GM19463 (cell line): ENCODE measurements at regions not wholly inside any gene's neighbourhood (a gene's known extent, or its start where the extent isn't known, plus 50 kb on each side); places are given as distances from the start of the nearest gene placed in this dataset.

Experiments
- ATAC-seq: cut with Tn5 transposase; IDR thresholded peaks from one replicate; pipeline ENCODE4 v1.9.1; 2021; ENCODE audit warnings: mild to moderate bottlenecking, moderate library complexity; ENCODE audit not compliant: unreplicated experiment

DNA sequence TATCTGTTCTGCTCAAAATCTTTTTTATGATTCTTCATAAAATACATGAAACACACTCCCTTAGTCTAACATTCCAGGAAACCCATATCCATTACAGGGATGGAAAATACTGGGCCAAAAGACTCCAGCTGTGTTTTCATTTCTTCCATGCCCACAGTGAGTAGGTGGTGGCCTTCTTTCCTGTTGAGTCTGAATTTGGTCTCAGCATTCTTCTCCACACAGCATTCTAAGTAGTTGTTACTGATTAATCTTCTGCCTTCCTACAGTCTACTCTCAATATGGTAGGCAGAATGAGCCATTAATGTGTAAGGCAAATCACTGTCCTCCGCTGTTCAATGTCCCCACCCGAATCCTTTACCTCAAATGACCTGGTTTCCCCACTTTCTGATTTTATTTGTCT is 370.6 kb upstream of the RPS6KA3 start:
- ATAC-seq, result no peak

DNA sequence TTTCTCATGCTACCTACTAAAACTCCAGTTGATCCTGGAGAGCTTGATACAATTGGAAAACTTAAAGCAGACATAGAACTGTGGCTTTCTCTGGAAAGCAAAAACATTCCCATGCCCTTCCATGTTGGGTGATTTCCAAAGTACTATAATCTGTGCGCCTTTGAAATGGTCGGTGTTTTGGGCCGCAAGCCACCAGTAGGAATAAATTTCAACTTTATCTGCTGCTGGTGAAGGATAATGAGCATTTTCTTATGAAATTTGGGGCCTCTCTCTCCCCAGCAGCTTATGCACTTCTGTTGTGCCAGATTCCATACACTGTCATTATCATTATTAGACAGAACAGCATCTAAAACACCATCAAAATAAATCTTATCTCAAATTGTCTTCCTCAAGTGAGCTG is 366.7 kb upstream of the RPS6KA3 start:
- no peak for ATAC-seq

DNA sequence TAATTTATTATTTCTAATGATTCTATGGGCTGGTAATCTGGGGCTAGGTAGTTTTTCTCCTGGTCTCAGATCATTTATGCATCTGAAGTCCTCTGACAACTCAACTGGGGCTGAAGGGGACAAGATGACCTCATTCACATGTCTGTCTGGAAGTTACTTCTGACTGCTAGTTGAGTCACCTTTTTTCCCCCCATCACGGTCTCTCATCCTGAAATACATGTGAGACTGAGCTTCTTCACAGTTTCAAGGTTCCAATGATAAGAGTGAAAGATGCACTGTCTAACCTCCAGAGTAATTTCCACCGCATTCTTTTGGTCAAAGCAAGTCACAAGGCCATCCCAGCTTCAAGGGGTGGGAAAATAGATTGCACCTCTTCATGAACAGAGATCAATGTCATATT is 356.7 kb upstream of the RPS6KA3 start:
- no peak for ATAC-seq

DNA sequence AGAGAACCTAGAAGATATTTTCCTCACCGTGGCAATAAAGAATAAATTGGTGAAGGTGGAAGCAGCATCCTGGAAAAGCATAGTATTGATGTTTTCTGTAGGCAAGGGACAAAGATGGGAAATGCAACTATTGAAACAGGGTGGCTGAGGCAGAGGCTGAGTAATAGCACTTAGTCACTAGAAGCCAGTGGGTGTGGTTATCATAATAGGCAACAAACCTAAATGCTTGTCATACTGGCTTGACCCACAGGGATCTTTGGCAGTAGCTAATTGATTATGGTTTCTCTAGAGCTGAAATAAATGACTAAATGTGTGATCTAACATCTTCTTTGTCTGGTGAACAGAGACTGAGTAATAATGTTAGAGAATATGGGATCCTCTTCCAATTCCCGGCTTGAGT is 353.6 kb upstream of the RPS6KA3 start:
- ATAC-seq, result no peak

DNA sequence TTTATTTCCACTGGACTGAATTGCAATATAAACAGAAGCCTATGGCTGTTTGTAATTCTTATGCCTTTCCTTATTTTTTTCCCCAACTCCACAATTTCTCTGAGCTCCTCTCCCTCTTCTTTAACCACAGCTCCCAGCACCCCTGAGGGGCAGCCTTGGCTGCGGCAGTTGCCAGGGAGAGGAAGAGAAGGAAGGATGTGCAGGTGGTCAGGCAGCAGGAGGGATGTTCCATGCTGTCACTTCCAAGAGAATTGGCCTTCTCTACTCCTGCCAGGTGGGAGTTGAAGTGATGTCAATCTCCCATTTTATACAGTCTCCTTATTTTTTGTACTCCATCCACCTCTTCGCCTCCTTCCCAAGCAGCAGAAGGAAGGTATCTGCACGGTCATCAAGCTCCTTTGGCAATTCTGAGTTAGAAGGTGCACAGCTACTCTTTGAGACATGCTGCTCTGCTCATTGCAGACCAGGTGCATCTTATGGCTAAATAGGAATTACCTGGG is 343.3 kb upstream of the RPS6KA3 start:
- no peak for ATAC-seq

DNA sequence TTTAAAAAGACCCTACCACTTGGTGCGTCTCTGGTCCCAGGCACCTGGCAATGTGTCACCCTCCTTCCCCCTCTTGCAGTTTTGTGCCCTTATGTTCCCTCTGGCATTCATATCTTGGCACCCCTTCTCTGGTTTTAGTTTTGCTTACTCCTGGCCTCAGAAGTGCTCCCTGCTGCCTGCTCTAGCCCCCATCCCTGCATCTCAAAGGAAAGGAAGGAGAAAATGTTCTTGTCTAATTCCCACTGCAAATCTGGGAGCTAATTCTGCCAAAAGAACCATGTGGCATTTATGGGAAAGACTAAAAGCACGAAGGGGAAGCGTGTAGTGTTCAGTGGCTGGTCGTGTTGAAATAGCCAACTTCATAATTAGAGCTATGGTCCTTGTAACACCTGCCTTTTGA is 340.1 kb upstream of the RPS6KA3 start:
- ATAC-seq, result no peak

DNA sequence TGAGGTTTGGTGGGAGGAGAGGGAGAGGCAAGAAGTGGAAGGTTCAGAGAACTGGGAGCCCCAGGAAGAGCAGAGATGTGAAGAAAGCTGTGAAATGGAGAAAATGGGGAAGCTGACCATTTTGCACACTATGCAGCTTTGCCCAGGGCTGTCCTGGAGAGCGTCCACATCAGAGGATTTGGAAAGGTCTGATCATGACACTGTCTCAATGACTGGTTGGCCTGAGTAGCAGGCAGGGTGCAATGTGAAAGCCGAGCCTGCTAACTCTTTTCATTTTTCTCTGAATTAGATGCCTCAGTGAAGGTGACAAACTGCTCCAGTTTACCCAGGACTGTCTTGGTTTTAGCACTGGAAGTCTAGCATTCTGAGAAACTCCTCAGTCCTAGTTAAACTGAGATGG is 330.1 kb upstream of the RPS6KA3 start:
- no peak for ATAC-seq

DNA sequence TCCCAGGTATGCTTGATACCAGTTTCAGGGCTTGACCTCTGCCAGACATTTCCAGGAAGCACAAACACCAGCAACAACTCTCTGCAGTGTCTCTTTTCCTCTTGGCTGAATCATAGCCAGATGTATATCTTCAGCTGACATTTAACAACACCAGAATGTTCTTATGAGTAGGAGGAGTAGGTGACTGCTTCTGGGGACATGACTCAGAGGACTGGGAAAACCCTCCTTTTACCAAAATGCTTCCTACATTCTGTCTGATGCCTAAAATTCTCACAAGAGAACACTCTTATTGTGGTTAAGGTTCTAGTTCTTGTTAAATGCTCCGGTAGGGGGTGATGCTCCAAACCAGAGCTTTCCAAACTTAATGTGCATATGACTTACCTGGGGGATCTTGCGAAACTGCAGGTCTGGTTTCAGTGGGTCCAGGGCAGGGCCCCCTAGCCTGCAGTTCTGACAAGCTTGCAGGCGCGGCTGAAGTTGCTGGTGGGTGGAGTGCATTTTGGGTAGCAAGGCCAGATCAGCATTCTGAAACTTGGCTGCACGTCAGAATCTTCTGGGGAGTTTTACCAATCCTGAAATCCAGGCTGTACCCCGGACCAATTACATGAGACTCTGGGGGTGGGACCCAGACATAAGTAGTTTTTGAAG is 329.3 kb upstream of the RPS6KA3 start:
- peak; percentile 56 for ATAC-seq

DNA sequence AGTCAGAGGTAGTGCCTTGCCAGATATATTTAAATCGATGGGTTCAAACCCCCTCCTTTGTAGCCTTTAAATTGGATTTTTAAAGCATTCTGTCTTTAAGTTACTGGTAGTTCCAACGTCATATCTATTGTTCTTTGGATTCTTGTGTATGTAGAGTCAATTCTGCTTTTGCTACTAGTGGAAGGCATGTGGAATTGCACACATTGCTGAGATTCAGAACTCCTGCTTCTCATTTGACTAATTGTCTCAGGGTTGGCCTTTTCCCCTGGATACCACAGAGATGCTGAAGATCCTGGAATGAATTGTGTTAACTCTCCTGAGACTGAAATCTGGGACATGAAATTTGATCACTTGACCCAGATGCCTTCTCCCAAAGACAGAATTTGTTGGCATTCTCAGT is 328.3 kb upstream of the RPS6KA3 start:
- no peak for ATAC-seq

DNA sequence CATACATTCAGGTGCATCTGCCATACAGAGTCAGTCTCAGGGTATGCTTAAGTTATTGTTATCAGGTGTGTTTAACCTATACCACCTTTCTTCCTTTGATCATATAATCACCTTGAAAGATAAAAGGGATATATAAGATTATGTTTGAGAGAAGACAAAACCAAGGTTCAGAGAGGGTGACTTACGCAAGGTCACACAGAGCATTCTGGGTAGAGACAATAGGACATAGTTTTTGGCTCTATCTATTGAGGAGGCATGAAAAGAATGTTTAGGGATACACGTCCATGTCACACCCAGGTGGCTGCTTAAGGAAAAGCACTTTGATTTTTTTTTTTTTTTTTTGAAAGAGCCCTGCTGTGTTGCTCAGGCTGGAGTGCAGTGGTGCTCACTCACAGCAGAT is 327.1 kb upstream of the RPS6KA3 start:
- no peak for ATAC-seq

DNA sequence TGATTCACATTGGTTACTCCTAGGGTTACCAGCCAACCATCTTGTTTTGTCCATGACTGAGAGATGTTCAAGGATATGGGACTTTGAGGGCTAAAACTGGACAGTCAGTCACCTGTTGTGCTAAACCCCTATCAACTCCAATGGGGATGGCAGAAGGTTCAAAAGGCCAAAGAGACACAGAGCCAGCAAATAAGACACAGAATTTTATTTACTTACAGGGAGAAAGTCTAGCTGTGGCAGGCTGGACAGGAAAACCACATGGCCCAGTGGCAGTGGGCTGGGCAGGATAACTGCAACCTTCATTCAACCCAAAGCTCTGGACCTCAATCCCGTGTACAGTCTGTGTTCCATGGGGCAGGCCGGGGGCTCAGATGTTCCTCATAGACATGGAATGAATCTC is 326.7 kb upstream of the RPS6KA3 start:
- no peak for ATAC-seq

DNA sequence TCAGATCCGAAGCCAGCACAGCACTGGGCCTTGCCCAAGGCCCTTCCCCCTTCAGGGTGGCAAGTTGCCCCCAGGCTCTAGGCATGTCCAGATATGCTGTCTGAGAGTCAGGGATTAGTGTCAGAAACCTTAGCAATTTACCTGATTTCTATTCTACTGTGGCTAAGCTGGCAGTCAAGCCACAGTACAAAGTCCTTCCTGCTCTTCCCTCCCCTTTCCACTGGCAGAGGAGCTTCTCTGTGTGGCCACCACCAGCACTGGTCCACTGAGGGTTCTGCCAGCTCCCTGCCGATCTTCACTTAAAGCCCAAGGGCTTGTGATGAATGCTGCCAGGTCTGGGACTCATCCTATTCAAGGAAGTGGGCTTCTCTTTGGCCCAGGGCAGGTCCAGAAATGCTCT is 324.5 kb upstream of the RPS6KA3 start:
- ATAC-seq, result no peak

DNA sequence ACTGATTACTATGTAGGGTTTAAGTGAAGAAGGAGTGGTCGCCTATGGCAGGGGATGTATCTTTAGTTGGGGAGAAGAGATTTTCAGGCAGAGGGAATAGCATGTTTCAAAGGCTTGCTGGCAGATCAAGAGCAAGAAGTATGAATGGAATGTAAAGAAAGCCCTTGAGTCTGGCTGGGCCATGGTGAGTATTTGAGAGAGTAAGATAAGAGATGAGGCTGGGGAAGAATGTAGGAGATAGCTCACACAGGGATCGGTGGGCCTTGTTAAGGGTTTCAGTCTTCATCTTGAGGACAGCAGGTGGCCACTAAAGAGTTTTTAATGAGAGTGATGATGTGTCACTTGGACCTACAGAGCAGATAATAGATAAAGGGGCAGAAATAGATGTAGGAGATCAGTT is 319.1 kb upstream of the RPS6KA3 start:
- no peak for ATAC-seq

DNA sequence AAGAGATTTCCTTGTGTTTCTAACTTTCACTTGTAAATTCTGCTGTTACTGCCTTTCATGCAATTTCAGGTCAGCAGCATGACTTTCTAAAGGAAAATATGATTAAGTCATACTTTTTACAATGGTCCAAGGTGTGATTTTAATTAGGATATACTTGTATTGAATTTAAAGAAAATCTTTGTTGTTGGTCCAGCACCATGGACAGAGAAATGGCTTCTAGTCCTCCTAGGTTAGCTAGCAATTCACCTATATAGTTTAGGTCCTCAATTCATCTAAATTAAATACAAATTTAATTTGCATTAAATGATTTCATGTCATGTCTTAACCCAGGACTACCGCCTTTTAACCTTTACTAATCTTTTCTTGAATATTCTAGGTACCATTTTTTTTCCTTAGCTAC is 304.9 kb upstream of the RPS6KA3 start:
- ATAC-seq, result no peak

DNA sequence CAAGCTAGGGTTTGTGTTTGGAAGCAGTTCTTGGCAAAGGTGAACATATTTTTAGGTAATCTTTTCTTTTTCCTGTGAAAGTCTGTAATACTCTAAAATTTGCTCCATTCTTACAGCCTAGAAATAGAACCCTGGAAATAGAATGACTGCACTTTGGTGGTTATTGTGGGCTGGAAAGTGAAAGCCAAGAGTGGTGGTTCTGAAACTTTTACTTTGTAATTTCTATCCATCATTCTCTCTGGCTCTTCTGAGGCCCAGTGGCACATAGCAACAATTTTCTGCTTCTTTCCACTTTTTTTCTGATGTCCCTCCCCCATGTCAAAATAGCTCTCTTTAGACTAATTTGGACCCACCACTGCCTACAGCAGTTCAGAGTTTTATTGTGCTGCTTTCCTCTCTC is 300.4 kb upstream of the RPS6KA3 start:
- no peak for ATAC-seq

DNA sequence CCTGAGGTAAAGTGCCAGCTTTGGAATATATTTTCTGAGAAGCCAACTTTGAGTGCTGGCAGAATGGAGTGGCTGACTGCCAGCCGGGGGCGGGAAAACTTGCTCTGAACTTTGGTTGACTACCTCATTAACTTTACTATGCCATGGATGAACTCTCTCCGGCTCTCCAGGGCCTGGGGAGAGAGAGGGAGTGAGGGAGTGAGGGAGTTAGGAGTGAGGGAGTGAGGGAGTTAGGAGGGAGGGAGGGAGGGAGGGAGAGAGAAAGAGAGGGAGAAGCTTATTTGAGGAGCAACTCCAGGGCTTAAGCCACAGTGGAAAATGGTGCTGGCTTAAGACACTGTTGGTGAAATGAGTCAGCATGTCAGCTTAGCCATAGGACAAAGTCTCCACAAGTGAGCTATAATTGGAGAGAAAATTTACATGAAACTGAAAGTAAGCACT is 280.9 kb upstream of the RPS6KA3 start:
- ATAC-seq, result peak; percentile 81

DNA sequence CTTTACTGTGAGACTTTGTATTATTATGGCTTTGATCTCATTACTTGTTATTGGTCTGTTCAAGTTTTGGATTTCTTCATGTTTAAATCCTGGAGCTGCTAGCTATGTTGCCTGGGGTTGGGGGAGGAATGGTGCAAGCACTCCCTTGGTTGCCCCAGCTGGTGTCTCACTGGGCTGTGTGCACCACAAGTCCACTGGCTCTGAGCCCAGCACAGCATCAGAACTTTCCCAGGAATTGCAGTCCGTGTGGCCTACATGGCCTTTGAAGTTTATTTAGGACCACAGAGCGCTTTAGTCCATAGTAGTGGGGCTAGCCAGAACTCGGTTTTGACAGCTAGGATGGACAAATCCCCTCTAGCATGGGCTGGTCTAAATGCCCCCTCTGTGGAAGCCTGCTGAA is 278.8 kb upstream of the RPS6KA3 start:
- no peak for ATAC-seq

DNA sequence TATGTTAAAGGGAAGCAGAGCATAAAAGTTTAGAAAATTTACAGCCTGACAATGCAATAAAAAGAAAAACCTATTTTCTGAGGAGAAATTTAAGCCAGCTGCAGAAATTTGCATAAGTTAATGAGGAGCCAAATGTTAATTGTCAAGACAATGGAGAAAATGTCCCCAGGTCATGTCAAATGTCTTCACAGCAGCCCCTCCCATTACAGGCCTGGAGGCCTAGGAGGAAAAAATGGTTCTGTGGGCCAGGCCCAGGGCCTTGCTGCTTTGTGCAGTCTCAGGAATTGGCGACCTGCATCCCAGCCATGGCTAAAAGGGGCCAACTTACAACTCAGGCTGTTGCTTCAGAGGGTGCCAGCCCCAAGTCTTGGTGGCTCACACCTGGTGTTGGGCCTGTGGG is 275.4 kb upstream of the RPS6KA3 start:
- ATAC-seq, result no peak

DNA sequence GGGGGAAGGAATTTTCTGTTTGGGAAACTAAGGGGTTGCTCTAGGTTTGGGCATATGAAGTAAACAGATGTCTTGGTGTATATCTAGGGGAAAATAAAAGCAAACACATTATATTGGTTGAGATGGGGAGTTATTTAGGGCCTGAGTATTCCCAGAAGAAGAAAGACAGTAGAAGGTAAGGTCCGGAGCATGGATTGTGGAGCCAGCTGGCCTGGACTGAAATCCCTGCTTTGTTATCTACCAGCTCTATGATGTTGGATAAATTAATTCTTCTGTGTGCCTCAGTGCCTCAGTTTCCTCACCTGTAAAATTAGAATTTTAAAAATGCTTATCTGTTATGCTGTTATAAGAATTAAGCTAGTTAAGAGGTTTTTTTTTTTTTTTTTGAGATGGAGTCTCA is 272.3 kb upstream of the RPS6KA3 start:
- no peak for ATAC-seq

DNA sequence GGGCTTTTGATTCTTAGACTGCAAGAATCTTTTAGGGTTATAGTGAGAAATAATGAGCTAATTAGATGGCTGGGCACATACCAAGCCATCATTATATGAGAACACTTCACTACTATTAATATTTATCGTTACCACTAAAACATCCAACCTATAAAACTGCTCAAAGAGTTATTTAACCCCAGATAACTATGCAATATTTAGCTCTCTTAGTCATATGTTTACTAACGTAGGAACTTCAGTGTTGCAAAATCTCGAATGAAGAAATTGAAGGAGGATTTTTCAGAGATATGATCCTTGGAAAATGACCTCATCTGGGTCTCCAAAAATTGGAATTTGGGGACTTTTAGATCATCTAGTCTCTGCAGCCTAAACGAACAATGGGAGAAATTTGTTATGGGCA is 265.0 kb upstream of the RPS6KA3 start:
- no peak for ATAC-seq

DNA sequence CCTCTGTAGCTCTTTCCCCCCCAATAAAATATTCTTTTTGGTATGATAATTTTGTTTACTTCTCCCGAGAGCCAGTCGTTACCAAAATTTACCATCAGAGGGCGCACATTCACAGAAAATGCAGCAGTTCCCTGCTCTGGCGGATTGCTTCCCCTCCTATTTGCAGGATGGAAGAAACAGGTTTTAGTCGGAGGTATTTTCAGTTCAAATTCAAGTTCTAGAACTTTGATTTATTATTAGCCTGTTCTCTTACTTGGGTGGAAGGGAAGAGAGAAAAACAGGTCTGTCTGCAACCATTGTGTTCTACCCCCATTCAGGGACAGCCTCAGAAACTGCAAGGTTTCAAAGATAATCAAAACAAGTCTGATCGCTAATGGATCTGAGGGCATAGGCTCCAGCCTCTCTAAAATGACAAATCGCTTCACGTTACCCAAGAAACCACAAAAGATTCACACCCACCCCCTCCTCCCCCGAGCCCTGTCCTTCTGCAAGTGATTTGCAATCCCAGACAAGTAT is 263.8 kb upstream of the RPS6KA3 start:
- peak; percentile 65 for ATAC-seq

DNA sequence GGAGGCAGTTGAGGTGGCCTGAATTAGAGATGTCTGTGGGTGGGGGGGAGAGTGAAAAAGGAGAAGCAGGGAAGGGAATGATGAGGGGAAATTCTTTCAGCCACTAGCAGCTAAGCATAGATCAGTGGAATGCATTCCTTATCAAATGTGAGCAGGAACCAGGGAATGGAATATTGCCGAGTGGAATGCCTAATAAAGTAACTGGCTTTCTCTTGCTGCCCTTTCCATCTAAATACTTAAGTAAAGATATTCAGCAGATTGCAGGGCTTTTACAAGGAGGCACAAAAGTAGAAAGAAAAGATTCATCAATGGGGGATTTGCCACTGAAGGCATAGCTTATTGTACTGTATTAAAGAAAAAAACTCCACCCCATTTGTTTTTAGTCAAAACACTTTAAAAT is 263.0 kb upstream of the RPS6KA3 start:
- ATAC-seq, result no peak

DNA sequence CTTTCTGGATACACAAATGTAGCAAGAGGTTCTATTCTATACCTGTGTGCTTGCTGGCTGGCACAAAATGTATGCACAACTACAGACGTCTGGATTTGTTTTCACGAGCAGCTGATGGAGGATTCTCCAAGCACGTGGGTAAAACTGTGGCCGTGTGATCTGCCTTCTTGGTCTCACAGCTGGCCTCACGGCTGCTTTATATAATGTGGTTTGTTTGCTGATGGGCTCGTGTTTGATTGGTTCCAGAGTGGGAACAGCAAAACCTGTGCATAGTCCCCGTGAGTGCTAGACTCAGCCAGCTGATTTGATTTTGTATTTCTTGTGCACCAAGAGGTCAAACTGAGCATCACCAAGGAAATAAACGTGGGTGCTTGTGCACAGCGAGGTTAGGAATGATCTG is 262.6 kb upstream of the RPS6KA3 start:
- ATAC-seq, result no peak
